Mesenchymal stem cell (in vitro differentiated cells and primary cell): ENCODE measurements at regions not wholly inside any gene's neighbourhood (a gene's known extent, or its start where the extent isn't known, plus 50 kb on each side); places are given as distances from the start of the nearest gene placed in this dataset.

Source experiments
- DNase-seq: peaks from one replicate; pipeline ENCODE4 v3.0.0-alpha.2; 2013
- H2AFZ ChIP-seq: one replicate; pipeline ENCODE4 v1.6.1; 2013; ENCODE audit warnings: low read depth, mild to moderate bottlenecking, control low read depth, inconsistent platforms, low read length, moderate library complexity
- H2AK5ac ChIP-seq: 2 replicates; pipeline ENCODE4 v1.6.1; 2013; ENCODE audit warnings: low read length, moderate library complexity, mild to moderate bottlenecking, inconsistent platforms; ENCODE audit not compliant: severe bottlenecking
- H2BK120ac ChIP-seq: one replicate; pipeline ENCODE4 v1.6.1; 2013; ENCODE audit warnings: low read depth, mild to moderate bottlenecking, inconsistent platforms, low read length, moderate library complexity
- H2BK12ac ChIP-seq, 2 experiments: one replicate each; pipeline ENCODE4 v1.6.1; 2013; ENCODE audit warnings: inconsistent platforms in 2 of 2, low read length in 2 of 2, mild to moderate bottlenecking in 2 of 2, moderate library complexity in 2 of 2, control low read depth in 1 of 2
- H2BK15ac ChIP-seq: one replicate; pipeline ENCODE4 v1.6.1; 2013; ENCODE audit warnings: mild to moderate bottlenecking, low read depth, inconsistent platforms; ENCODE audit not compliant: poor library complexity, severe bottlenecking
- H2BK5ac ChIP-seq: 2 replicates; pipeline ENCODE4 v1.6.1; 2013; ENCODE audit warnings: low read depth, mild to moderate bottlenecking, low read length, control low read depth, inconsistent platforms; ENCODE audit not compliant: poor library complexity, severe bottlenecking
- H3K14ac ChIP-seq, 2 experiments: one replicate each; pipeline ENCODE4 v1.6.1; 2013; ENCODE audit warnings: inconsistent platforms in 2 of 2, low read length in 2 of 2, control low read depth in 1 of 2, mild to moderate bottlenecking in 1 of 2, moderate library complexity in 1 of 2
- H3K18ac ChIP-seq, 2 experiments: one replicate each; pipeline ENCODE4 v1.6.1; 2013; ENCODE audit warnings: inconsistent platforms in 2 of 2, low read length in 2 of 2, control low read depth in 1 of 2, low read depth in 1 of 2, mild to moderate bottlenecking in 1 of 2
- H3K23ac ChIP-seq, 2 experiments: one replicate each; pipeline ENCODE4 v1.6.1; 2013; ENCODE audit warnings: inconsistent platforms in 2 of 2, low read length in 2 of 2, mild to moderate bottlenecking in 2 of 2, moderate library complexity in 2 of 2, control low read depth in 1 of 2
- H3K27ac ChIP-seq: 2 replicates; pipeline ENCODE4 v1.5.1; 2013; ENCODE audit warnings: mild to moderate bottlenecking, moderate library complexity, low read length, control low read depth, inconsistent platforms; ENCODE audit not compliant: poor library complexity, severe bottlenecking
- H3K27me3 ChIP-seq, 2 experiments: 2 replicates each; pipeline versions ENCODE4 v1.6.1 to v1.7.0; 2013; ENCODE audit warnings: low read length in 2 of 2, mild to moderate bottlenecking in 2 of 2, moderate library complexity in 2 of 2, control low read depth in 1 of 2, inconsistent platforms in 1 of 2; ENCODE audit not compliant: control insufficient read depth in 1 of 2, insufficient read depth in 1 of 2
- H3K36me3 ChIP-seq, 2 experiments: 2 replicates each; pipeline versions ENCODE4 v1.6.1 to v1.7.0; 2013; ENCODE audit warnings: low read length in 2 of 2, control low read depth in 1 of 2, inconsistent platforms in 1 of 2, low read depth in 1 of 2, mild to moderate bottlenecking in 1 of 2; ENCODE audit not compliant: insufficient read depth in 2 of 2, control insufficient read depth in 1 of 2
- H3K4ac ChIP-seq, 2 experiments: one replicate each; pipeline ENCODE4 v1.6.1; 2013; ENCODE audit warnings: inconsistent platforms in 2 of 2, low read length in 2 of 2, mild to moderate bottlenecking in 2 of 2, moderate library complexity in 2 of 2, control low read depth in 1 of 2, low read depth in 1 of 2
- H3K4me1 ChIP-seq: 2 replicates; pipeline ENCODE4 v1.6.1; 2013; ENCODE audit warnings: low read depth, low read length, control low read depth; ENCODE audit not compliant: control insufficient read depth, insufficient read depth
- H3K4me2 ChIP-seq: 2 replicates; pipeline ENCODE4 v1.6.1; 2013; ENCODE audit warnings: low read length, mild to moderate bottlenecking, inconsistent platforms; ENCODE audit not compliant: poor library complexity, severe bottlenecking
- H3K4me3 ChIP-seq, 2 experiments: 2 replicates each; pipeline versions ENCODE4 v1.5.1 to v1.7.0; 2013; ENCODE audit warnings: low read length in 2 of 2, mild to moderate bottlenecking in 2 of 2, control low read depth in 1 of 2, low read depth in 1 of 2; ENCODE audit not compliant: insufficient read depth in 1 of 2
- H3K79me1 ChIP-seq: replicated peaks from 2 replicates; pipeline ENCODE4 v1.6.1; 2013; ENCODE audit warnings: mild to moderate bottlenecking, control low read depth, low read length, inconsistent platforms; ENCODE audit not compliant: poor library complexity, severe bottlenecking
- H3K9ac ChIP-seq: 2 replicates; pipeline ENCODE4 v1.7.0; 2013; ENCODE audit warnings: mild to moderate bottlenecking, low read length, moderate library complexity
- H3K9me3 ChIP-seq: 2 replicates; pipeline ENCODE4 v1.7.0; 2013; ENCODE audit warnings: mild to moderate bottlenecking, low read length; ENCODE audit not compliant: control insufficient read depth
- H4K8ac ChIP-seq: one replicate; pipeline ENCODE4 v1.6.1; 2013; ENCODE audit warnings: inconsistent platforms, mild to moderate bottlenecking, low read length, moderate library complexity
- H4K91ac ChIP-seq: one replicate; pipeline ENCODE4 v1.6.1; 2013; ENCODE audit warnings: mild to moderate bottlenecking, low read length, inconsistent platforms
- WGBS: methylation state at CpG from one replicate; pipeline ENCODE4 v1.1.7; 2013; ENCODE audit warnings: mixed read lengths; 5-methylcytosine and 5-hydroxymethylcytosine counted together

- H3K4me2 ChIP-seq, result no peak overlapping the region
- H3K4me1 ChIP-seq, result peaks cover 20% of the 10 kb centered on the region
- no peak overlapping the region for H3K14ac ChIP-seq
- H2AK5ac ChIP-seq, result no peak overlapping the region
- H2BK12ac ChIP-seq, result no peak overlapping the region
- H3K4me3 ChIP-seq, result no peak overlapping the region
- H4K91ac ChIP-seq, result no peak overlapping the region
- H3K9ac ChIP-seq, result no peak overlapping the region
- 90% methylated on average over 4 of the region's 4 CpGs for WGBS
- H3K27ac ChIP-seq, result no peak overlapping the region
- no peak overlapping the region for H2BK5ac ChIP-seq
- DNase-seq, result no peak
- no peak overlapping the region for H4K8ac ChIP-seq
- H2AFZ ChIP-seq, result no peak overlapping the region
- no peak overlapping the region for H3K23ac ChIP-seq
- no peak overlapping the region for H3K18ac ChIP-seq
- no peaks in the 10 kb centered on the region for H3K27me3 ChIP-seq
- H2BK15ac ChIP-seq, result no peak overlapping the region
- no peaks in the 10 kb centered on the region for H3K9me3 ChIP-seq
- H3K36me3 ChIP-seq, result no peaks in the 10 kb centered on the region
- H3K79me1 ChIP-seq, result no peaks in the 10 kb centered on the region
- H3K4ac ChIP-seq, result no peak overlapping the region
- no peak overlapping the region for H2BK120ac ChIP-seq
Measured at GRCh38 chr11:19594326-19594725, 118.3 kb upstream of the NAV2 start.

DNA sequence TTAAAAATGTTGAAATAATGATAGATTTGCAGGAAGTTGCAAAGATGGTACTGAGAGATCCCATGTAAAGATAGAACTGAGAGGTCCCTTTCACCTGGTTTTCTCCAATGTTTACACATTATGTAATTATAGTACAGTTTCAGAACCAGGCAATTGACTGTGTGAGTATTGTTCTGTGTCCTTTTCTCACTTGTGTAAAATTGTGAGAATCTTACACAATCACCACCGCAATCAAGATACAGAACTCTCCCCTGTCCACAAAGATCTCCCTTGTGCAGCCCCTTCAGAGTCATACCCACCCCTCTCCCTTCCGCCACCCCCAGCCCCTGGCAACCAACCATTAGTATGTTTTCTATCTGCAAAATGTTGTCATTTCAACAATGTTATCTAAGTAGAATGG, 119.8 kb upstream of the NAV2 start:
- no peak overlapping the region for H3K27ac ChIP-seq
- no peak overlapping the region for H3K4me3 ChIP-seq
- no peak overlapping the region for H2BK5ac ChIP-seq
- H2AK5ac ChIP-seq, result no peak overlapping the region
- no peaks in the 10 kb centered on the region for H3K36me3 ChIP-seq
- WGBS, result 100% methylated on average over 1 of the region's 2 CpGs
- H2BK15ac ChIP-seq, result no peak overlapping the region
- no peak for DNase-seq
- no peak overlapping the region for H4K8ac ChIP-seq
- no peak overlapping the region for H2BK12ac ChIP-seq
- no peaks in the 10 kb centered on the region for H3K79me1 ChIP-seq
- no peak overlapping the region for H3K4ac ChIP-seq
- no peak overlapping the region for H3K14ac ChIP-seq
- no peak overlapping the region for H3K4me2 ChIP-seq
- no peak overlapping the region for H3K18ac ChIP-seq
- no peak overlapping the region for H3K9ac ChIP-seq
- no peak overlapping the region for H2BK120ac ChIP-seq
- H4K91ac ChIP-seq, result no peak overlapping the region
- no peak overlapping the region for H3K23ac ChIP-seq
- no peaks in the 10 kb centered on the region for H3K9me3 ChIP-seq
- H3K27me3 ChIP-seq, result no peaks in the 10 kb centered on the region
- H2AFZ ChIP-seq, result no peak overlapping the region
- H3K4me1 ChIP-seq, result peaks cover 13% of the 10 kb centered on the region

DNA sequence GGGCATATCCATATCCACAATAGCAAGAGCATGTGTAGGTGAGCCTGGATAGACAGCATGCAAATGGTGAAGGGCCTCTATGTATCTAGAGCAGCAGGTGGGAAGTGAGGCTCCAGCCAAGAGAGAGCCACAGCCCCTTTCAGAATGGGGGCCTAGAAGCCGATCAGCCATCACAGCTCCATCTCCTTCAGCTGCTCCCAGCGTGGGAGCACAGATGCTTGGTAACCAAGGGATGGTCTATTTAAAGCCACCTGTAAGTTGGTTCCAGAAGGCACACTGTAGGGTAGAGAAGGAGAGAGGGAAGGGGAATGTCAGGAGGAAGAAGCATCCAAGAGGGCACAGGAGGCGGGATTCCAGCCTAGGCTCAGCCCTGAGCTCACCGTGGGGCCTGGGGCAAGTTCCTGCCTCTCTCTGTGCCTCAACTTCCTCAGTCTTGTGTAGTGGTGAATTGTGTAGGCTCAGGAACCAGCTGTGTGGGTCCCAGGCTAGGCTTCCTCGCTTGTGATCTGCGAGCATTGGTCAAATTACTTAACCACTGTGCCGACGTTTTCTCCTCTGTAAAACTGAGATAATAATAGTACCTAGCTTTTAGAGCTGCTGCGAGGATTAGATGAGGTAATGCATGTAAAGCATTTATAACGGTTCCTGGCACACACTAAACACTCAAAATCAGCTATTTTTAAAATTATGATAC, 122.9 kb upstream of the NAV2 start:
- Histone ChIP-seq H3K27me3 (no peaks in the 10 kb centered on the region), H4K8ac (no peak overlapping the region), H3K9ac (no peak overlapping the region), H4K91ac (no peak overlapping the region), H2BK5ac (no peak overlapping the region), H2BK12ac (no peak overlapping the region), H3K18ac (no peak overlapping the region), H3K79me1 (no peaks in the 10 kb centered on the region), H3K27ac (no peak overlapping the region), H3K4ac (no peak overlapping the region), H3K14ac (no peak overlapping the region), H3K4me1 (no peaks in the 10 kb centered on the region), H3K23ac (no peak overlapping the region), H2AFZ (no peak overlapping the region), H2BK15ac (no peak overlapping the region), H2BK120ac (no peak overlapping the region), H3K36me3 (no peaks in the 10 kb centered on the region), H3K9me3 (no peaks in the 10 kb centered on the region), H3K4me3 (no peak overlapping the region), H2AK5ac (no peak overlapping the region), H3K4me2 (no peak overlapping the region)
- DNase-seq, result no peak
- WGBS, result 94% methylated on average over 6 of the region's 10 CpGs

- no peak overlapping the region for H2AFZ ChIP-seq
- no peak overlapping the region for H4K8ac ChIP-seq
- H3K14ac ChIP-seq, result no peak overlapping the region
- no peak for DNase-seq
- H4K91ac ChIP-seq, result no peak overlapping the region
- H3K27ac ChIP-seq, result no peak overlapping the region
- no peak overlapping the region for H3K9ac ChIP-seq
- H3K27me3 ChIP-seq, result no peaks in the 10 kb centered on the region
- 60% methylated on average over 1 of the region's 1 CpG for WGBS
- H3K4me2 ChIP-seq, result no peak overlapping the region
- H2BK15ac ChIP-seq, result no peak overlapping the region
- H2BK5ac ChIP-seq, result no peak overlapping the region
- no peaks in the 10 kb centered on the region for H3K79me1 ChIP-seq
- no peak overlapping the region for H3K23ac ChIP-seq
- H2BK120ac ChIP-seq, result no peak overlapping the region
- H3K4ac ChIP-seq, result no peak overlapping the region
- H3K36me3 ChIP-seq, result no peaks in the 10 kb centered on the region
- no peaks in the 10 kb centered on the region for H3K4me1 ChIP-seq
- H3K4me3 ChIP-seq, result no peak overlapping the region
- H2BK12ac ChIP-seq, result no peak overlapping the region
- H3K9me3 ChIP-seq, result no peaks in the 10 kb centered on the region
- H3K18ac ChIP-seq, result no peak overlapping the region
- H2AK5ac ChIP-seq, result no peak overlapping the region
Measured at GRCh38 chr11:19587979-19588378, 124.7 kb upstream of the NAV2 start.
